GM18511 (cell line): ENCODE measurements at regions not wholly inside any gene's neighbourhood (a gene's known extent, or its start where the extent isn't known, plus 50 kb on each side); places are given as distances from the start of the nearest gene placed in this dataset.
A peak's percentile ranks its signal among the peaks of the same experiment; 100 is the strongest.
"Not testable (repeated sequence)": the region's sequence is repeated elsewhere in the genome, so short reads cannot be mapped to it uniquely, and the experiment has no call there.

Experiments used
- ATAC-seq: cut with Tn5 transposase; IDR thresholded peaks from one replicate; pipeline ENCODE4 v1.9.1; 2021; ENCODE audit warnings: mild to moderate bottlenecking, moderate library complexity; ENCODE audit not compliant: unreplicated experiment

GRCh38 chr6:82783587-82784236 lies 281.9 kb downstream of the UBE3D start:
- ATAC-seq = peak; percentile 68

DNA sequence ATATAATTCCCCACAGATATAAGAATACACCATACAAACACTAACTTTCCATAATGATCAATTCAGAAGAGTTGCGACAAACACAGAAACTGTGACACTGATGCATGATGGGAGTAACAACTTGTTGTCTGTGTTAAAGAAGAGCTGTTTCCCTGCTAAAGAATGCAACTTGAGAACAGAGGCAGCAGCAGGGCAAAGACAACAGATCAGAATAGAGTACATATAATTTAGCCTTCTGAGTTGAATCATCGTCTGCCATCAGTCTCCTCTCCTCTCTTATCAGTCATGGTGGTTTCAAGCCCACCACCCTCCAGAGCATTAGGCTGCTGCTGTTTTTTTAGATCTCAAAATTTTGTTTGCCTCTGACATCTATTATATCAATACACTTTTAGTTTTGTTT lies 280.4 kb downstream of the UBE3D start:
- ATAC-seq = no peak

GRCh38 chr6:82786248-82786647 lies 279.4 kb downstream of the UBE3D start:
- ATAC-seq = no peak

- no peak for ATAC-seq
These were observed 269.7 kb downstream of the UBE3D start for GRCh38 chr6:82795940-82796339.

GRCh38 chr6:82801083-82801482 lies 264.6 kb downstream of the UBE3D start:
- no peak for ATAC-seq

DNA sequence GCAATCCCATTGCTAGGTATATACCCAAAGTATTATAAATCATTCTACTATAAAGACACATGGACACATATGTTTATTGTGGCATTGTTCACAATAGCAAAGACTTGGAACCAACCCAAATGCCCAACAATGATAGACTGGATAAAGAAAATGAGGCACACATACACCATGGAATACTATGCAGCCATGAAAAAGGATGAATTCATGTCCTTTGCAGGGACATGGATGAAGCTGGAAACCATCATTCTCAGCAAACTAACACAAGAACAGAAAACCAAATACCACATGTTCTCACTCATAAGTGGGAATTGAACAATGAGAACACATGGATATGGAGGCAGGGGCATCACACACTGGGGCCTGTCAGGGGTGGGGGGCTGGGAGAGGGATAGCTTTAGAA lies 249.4 kb downstream of the UBE3D start:
- not testable (repeated sequence) for ATAC-seq

DNA sequence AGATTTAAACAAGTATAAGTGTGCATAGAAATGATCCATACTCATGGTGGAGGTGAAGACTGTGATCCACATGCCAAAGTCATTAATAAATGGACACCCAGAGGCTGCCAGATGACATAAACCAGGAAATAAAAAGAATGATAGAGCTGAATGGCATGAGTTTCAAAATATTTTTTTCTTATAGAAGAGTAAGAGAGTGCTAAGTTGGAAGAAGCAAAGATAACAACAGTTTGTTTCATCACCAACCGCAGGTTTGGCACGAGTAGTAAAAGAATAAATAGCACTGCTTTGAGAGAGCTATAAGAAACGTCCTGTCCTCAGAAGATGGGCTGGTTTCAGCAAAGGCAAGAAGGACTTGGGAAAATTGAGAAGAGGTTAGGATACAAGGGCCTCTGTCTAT lies 246.9 kb downstream of the UBE3D start:
- ATAC-seq = no peak

- no peak for ATAC-seq
These were observed 242.3 kb downstream of the UBE3D start for GRCh38 chr6:82823361-82823760.

- no peak for ATAC-seq
These were observed 232.8 kb downstream of the UBE3D start for GRCh38 chr6:82832811-82833210.

- ATAC-seq = no peak
These were observed 232.2 kb downstream of the UBE3D start for GRCh38 chr6:82833481-82833880.

GRCh38 chr6:82836022-82836575 lies 229.5 kb downstream of the UBE3D start:
- ATAC-seq = no peak

- ATAC-seq = no peak
These were observed 225.1 kb downstream of the UBE3D start for GRCh38 chr6:82840571-82840970.

GRCh38 chr6:82841309-82841708 lies 224.3 kb downstream of the UBE3D start:
- no peak for ATAC-seq
